Choroid plexus epithelial cell (primary cell): ENCODE measurements at regions not wholly inside any gene's neighbourhood (a gene's known extent, or its start where the extent isn't known, plus 50 kb on each side); places are given as distances from the start of the nearest gene placed in this dataset.

ENCODE experiments used
- DNase-seq: peaks from one replicate; pipeline ENCODE4 v3.0.0-alpha.2; 2010; ENCODE audit warnings: low read depth
- H3K4me3 ChIP-seq: 2 replicates; pipeline ENCODE4 v1.5.1; 2011; ENCODE audit warnings: low read depth, mild to moderate bottlenecking, control low read depth, low read length, moderate library complexity
- TF ChIP-seq, protein P1 (sequence below): conservative IDR thresholded peaks from 2 replicates; pipeline ENCODE4 v1.5.1; 2011; ENCODE audit warnings: low read depth, mild to moderate bottlenecking, control low read depth, inconsistent platforms, low read length, moderate library complexity

DNA sequence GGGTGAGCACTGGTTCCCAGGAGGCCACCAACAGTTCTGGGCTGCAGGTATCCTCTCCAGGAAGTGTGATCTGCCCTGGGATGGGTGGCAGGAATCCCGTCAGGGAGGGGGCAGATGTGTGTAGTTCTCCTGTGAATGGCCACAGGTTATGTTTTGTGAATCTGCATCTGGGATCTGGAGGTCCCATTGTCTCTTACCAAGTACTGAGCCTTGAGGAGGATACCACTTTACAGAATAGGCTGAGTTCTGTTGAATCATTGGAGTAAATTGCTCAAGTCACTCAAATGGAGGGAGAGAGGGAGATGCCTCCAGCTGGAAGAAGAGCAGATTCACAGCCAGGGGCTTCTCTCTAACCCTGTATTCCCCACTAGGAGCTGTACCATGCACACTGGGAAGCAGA, 168.2 kb downstream of the ANKRD30B start:
- H3K4me3 ChIP-seq, result no peak overlapping the region
- TF ChIP-seq, protein P1, sequence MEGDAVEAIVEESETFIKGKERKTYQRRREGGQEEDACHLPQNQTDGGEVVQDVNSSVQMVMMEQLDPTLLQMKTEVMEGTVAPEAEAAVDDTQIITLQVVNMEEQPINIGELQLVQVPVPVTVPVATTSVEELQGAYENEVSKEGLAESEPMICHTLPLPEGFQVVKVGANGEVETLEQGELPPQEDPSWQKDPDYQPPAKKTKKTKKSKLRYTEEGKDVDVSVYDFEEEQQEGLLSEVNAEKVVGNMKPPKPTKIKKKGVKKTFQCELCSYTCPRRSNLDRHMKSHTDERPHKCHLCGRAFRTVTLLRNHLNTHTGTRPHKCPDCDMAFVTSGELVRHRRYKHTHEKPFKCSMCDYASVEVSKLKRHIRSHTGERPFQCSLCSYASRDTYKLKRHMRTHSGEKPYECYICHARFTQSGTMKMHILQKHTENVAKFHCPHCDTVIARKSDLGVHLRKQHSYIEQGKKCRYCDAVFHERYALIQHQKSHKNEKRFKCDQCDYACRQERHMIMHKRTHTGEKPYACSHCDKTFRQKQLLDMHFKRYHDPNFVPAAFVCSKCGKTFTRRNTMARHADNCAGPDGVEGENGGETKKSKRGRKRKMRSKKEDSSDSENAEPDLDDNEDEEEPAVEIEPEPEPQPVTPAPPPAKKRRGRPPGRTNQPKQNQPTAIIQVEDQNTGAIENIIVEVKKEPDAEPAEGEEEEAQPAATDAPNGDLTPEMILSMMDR, result no peak
- no peak for DNase-seq

DNA sequence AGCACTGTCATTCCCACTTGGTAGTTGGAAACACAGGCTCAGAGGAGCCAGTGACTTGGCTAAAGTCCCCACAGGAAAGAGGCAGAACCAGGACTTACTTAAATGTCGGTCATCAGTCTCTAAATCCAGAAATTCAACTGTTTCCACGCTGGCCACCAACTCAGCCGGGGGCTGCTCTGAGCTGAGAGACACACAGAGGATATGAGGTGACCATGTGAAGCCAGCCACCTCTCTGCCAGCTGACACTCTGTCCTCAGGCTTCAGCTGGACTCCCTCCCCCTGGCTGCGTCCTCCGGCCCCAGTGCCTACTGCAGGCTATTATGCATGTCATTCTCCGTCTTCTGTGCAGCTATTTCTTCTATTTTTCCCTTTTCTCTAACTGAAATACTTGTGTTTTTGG, 168.9 kb downstream of the ANKRD30B start:
- DNase-seq, result no peak
- TF ChIP-seq, protein P1, result no peak
- no peak overlapping the region for H3K4me3 ChIP-seq

DNA sequence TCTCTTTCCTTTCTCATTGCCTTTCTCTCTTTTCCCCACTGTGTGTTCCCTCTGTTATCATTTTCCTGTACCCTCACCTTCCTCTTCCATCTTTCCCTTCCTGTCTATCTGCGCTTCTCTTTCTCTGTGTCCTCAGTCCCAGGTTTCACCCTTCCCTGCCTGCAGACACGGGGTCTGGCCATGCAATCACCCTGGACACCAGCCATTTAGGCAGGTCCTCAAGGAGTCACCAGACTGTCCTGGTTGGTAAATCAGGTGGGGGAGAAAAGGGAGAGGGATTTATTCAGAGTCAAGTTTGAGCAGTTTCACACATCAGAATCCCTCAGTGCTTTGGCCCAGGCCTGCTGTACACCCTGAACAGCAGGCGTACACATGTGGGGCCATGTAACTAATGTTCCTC, 169.3 kb downstream of the ANKRD30B start:
- H3K4me3 ChIP-seq, result no peak overlapping the region
- no peak for DNase-seq
- TF ChIP-seq, protein P1, result no peak

DNA sequence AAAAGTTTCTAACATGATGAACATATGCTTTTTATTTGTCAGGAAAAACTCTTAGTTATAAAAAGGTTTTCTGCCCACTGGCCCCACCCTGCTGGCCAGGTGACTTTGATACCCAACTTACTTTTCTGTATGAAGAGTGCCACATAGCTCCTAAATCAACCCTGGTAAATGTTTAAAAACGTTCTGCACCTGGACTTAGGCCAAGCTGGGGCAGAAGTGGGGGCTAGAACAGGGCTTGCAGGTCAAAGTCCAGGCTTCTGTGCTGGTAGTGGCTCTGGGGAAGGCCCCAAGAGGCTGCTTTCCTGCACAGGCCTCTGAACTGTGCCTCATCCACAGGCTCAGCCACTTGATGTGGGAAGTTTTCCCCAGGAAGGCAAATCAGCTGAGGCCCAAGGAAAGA, 171.7 kb downstream of the ANKRD30B start:
- no peak for DNase-seq
- no peak overlapping the region for H3K4me3 ChIP-seq
- TF ChIP-seq, protein P1, result no peak

DNA sequence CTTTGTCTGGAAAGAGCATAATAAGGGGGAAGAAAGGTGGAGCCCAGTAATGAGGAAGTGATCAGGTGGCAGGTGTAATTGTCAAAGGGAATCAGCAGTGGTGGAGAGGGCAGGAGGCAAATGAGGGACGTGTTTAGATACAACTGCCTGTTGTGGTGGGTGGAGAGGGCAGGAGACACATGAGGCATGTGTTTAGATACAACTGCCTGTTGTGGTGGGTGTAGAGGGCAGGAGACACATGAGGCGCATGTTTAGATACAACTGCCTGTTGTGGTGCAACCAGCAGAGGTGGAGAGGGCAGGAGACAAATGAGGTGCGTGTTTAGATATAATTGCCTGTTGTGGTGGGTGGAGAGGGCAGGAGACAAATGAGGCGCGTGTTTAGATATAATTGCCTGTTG, 173.1 kb downstream of the ANKRD30B start:
- H3K4me3 ChIP-seq, result no peak overlapping the region
- DNase-seq, result no peak
- TF ChIP-seq, protein P1, result no peak

DNA sequence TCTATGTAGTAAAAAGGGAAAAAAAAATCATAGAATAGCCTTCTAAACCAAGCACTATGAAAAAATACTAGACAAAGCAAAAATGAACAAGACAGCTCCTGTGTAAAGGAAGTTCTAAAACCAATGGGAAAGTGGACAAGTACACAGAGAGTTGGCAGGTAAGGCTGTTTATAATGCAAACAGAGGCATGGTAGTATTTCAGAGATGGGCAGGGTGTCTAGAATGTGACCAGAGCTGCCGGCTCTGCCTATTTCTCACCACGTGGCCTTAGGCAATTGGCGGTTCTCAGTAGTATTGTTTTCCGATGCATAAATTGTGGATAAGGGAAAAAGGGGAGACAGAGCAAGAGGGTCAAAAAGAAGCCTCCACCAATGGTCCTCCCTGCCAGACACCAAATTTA, 173.6 kb downstream of the ANKRD30B start:
- H3K4me3 ChIP-seq, result no peak overlapping the region
- TF ChIP-seq, protein P1, result no peak
- DNase-seq, result no peak

DNA sequence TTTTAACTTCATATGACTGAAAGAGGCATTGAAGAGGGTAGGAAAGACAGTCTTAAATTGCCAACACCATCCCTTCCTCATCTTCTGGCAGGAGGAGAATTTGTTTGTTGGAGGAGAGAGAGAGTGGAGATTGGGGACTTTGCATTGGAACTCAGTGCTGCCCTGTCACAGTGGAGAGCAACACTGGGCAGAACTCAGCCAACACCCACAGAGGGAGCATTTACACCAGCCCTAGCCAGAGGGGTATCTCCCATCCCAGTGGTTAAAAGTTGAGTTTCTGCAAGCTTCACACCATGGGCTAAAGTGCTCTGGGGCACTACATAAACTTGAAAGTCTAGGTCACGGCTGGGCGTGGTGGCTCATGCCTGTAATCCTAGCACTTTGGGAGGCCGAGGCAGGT, 174.1 kb downstream of the ANKRD30B start:
- H3K4me3 ChIP-seq, result no peak overlapping the region
- DNase-seq, result no peak
- TF ChIP-seq, protein P1, result no peak
